Left ventricle myocardium inferior (tissue), 1 donor: ENCODE measurements at regions not wholly inside any gene's neighbourhood (a gene's known extent, or its start where the extent isn't known, plus 50 kb on each side); places are given as distances from the start of the nearest gene placed in this dataset.

Experiments
- DNase-seq: peaks from one replicate; pipeline ENCODE4 v3.0.0-alpha.2; 2020
- H3K27ac ChIP-seq: fragments of 200-600 bp; replicated peaks from 2 replicates; pipeline ENCODE4 v1.8.0; 2021
- H3K27me3 ChIP-seq: fragments of 200-600 bp; 2 replicates; pipeline ENCODE4 v1.8.0; 2021; ENCODE audit warnings: low read depth
- H3K36me3 ChIP-seq: fragments of 200-600 bp; 2 replicates; pipeline ENCODE4 v1.8.0; 2021
- H3K4me1 ChIP-seq: fragments of 200-600 bp; 2 replicates; pipeline ENCODE4 v1.8.0; 2021
- H3K4me3 ChIP-seq: fragments of 200-600 bp; 2 replicates; pipeline ENCODE4 v1.8.0; 2021; ENCODE audit warnings: mild to moderate bottlenecking, moderate library complexity
- H3K9me3 ChIP-seq: fragments of 200-600 bp; replicated peaks from 2 replicates; pipeline ENCODE4 v1.8.0; 2021
- CTCF ChIP-seq: fragments of 200-600 bp; IDR thresholded peaks from 2 replicates; pipeline ENCODE4 v1.8.0; 2021; ENCODE audit warnings: antibody characterized with exemption, mild to moderate bottlenecking, borderline replicate concordance
- intact Hi-C: fragments of 100-400 bp; cut with micrococcal nuclease; formaldehyde crosslinking; loops from one replicate; pipeline ENCODE4 v1.11.0; 2022
- donor health status: DM: no; HTN: yes; CAD: no; lungs with severe emphysema.

- H3K9me3 ChIP-seq, result peaks cover 29% of the 10 kb centered on the region
- H3K27me3 ChIP-seq, result no peaks in the 10 kb centered on the region
- H3K36me3 ChIP-seq, result no peaks in the 10 kb centered on the region
- no peaks in the 10 kb centered on the region for H3K4me1 ChIP-seq
- H3K4me3 ChIP-seq, result no peak overlapping the region
- no peak for DNase-seq
- intact Hi-C loops, result no loop called here
- H3K27ac ChIP-seq, result peak overlapping the region; percentile 66
- TF ChIP-seq CTCF, result no peak
Observed at GRCh38 chr2:107338059-107338458, 452.1 kb upstream of the ST6GAL2 start.

GRCh38 chr2:107338571-107338970, 452.6 kb upstream of the ST6GAL2 start:
- Histone ChIP-seq H3K4me3 (no peak overlapping the region), H3K36me3 (no peaks in the 10 kb centered on the region), H3K9me3 (peaks cover 30% of the 10 kb centered on the region), H3K4me1 (no peaks in the 10 kb centered on the region), H3K27me3 (no peaks in the 10 kb centered on the region), H3K27ac (peak overlapping the region; percentile 66)
- intact Hi-C loops, result no loop called here
- TF ChIP-seq CTCF, result no peak
- no peak for DNase-seq

GRCh38 chr2:107340955-107341354, 455.0 kb upstream of the ST6GAL2 start:
- no peak overlapping the region for H3K4me3 ChIP-seq
- peaks cover 30% of the 10 kb centered on the region for H3K9me3 ChIP-seq
- intact Hi-C loops, result no loop called here
- H3K27ac ChIP-seq, result no peak overlapping the region
- DNase-seq, result no peak
- H3K27me3 ChIP-seq, result no peaks in the 10 kb centered on the region
- H3K36me3 ChIP-seq, result no peaks in the 10 kb centered on the region
- no peak for TF ChIP-seq CTCF
- no peaks in the 10 kb centered on the region for H3K4me1 ChIP-seq

GRCh38 chr2:107349329-107349728, 463.4 kb upstream of the ST6GAL2 start:
- H3K4me3 ChIP-seq, result no peak overlapping the region
- no peaks in the 10 kb centered on the region for H3K27me3 ChIP-seq
- no peaks in the 10 kb centered on the region for H3K36me3 ChIP-seq
- H3K4me1 ChIP-seq, result no peaks in the 10 kb centered on the region
- no peak for DNase-seq
- no peak overlapping the region for H3K27ac ChIP-seq
- no peak for TF ChIP-seq CTCF
- peaks cover 20% of the 10 kb centered on the region for H3K9me3 ChIP-seq
- intact Hi-C loops, result no loop called here

GRCh38 chr2:107354175-107354574, 468.2 kb upstream of the ST6GAL2 start:
- no peaks in the 10 kb centered on the region for H3K4me1 ChIP-seq
- no peaks in the 10 kb centered on the region for H3K36me3 ChIP-seq
- H3K4me3 ChIP-seq, result no peak overlapping the region
- no peak overlapping the region for H3K27ac ChIP-seq
- TF ChIP-seq CTCF, result no peak
- H3K27me3 ChIP-seq, result no peaks in the 10 kb centered on the region
- no peak for DNase-seq
- H3K9me3 ChIP-seq, result peaks cover 20% of the 10 kb centered on the region
- intact Hi-C loops, result no loop called here

GRCh38 chr2:107358362-107358761, 468.3 kb upstream of the RGPD4 start:
- peaks cover 6% of the 10 kb centered on the region for H3K9me3 ChIP-seq
- TF ChIP-seq CTCF, result no peak

More at GRCh38 chr2:107358362-107358761, 468.3 kb upstream of the RGPD4 start:
- H3K4me1 ChIP-seq, result no peaks in the 10 kb centered on the region
- no peaks in the 10 kb centered on the region for H3K36me3 ChIP-seq
- DNase-seq, result no peak
- no peak overlapping the region for H3K4me3 ChIP-seq
- H3K27ac ChIP-seq, result no peak overlapping the region
- intact Hi-C loops, result no loop called here
- no peaks in the 10 kb centered on the region for H3K27me3 ChIP-seq
